ENCODE measurements at regions not wholly inside any gene's neighbourhood (a gene's known extent, or its start where the extent isn't known, plus 50 kb on each side); places are given as distances from the start of the nearest gene placed in this dataset.
"Not testable (repeated sequence)": the region's sequence is repeated elsewhere in the genome, so short reads cannot be mapped to it uniquely, and the experiment has no call there.

DNA sequence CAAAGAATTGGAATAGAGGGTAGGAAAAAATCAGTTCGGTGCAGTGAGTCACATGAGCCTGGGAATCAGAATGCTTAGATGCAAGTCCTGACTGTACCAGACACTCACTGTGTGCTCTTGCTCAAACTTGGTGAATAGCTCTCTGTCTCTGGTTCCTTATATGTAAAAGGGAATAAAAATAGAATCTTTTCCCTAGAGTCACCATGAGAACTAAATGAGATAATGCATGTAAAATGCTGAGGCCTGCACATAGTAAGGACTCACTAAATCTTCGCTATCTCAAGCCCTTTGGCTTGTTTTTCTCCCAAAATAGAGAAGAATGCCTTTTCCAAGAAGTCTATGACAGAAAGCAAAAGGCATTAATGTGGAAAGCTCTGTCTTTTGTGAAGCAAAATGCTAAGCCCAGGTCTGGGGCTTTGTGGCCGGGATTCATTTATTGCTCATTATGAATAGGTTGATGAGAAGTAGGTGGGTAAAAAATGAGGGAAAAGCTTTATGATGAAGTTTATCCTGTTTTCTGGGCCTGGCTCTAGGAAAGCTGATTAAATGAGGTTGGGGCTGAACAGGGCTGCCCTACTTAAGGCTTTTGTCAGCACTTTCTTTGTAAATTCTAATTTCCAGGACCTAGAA lies 483.3 kb downstream of the DMAC1 start:
- H3K4me3 ChIP-seq (ENCODE audit: low read depth, low read length), result no peak overlapping the region
- peak; percentile 96 for DNase-seq (ENCODE audit: low read depth)
- TF ChIP-seq, protein P1, sequence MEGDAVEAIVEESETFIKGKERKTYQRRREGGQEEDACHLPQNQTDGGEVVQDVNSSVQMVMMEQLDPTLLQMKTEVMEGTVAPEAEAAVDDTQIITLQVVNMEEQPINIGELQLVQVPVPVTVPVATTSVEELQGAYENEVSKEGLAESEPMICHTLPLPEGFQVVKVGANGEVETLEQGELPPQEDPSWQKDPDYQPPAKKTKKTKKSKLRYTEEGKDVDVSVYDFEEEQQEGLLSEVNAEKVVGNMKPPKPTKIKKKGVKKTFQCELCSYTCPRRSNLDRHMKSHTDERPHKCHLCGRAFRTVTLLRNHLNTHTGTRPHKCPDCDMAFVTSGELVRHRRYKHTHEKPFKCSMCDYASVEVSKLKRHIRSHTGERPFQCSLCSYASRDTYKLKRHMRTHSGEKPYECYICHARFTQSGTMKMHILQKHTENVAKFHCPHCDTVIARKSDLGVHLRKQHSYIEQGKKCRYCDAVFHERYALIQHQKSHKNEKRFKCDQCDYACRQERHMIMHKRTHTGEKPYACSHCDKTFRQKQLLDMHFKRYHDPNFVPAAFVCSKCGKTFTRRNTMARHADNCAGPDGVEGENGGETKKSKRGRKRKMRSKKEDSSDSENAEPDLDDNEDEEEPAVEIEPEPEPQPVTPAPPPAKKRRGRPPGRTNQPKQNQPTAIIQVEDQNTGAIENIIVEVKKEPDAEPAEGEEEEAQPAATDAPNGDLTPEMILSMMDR (IDR thresholded peaks at IDR 0.05; ENCODE audit: insufficient read depth, low read depth, low read length), result no peak

GRCh38 chr9:7315746-7316145 lies 483.8 kb downstream of the DMAC1 start:
- DNase-seq (ENCODE audit: low read depth), result peak; percentile 97
- TF ChIP-seq, protein P1 (IDR thresholded peaks at IDR 0.05; ENCODE audit: insufficient read depth, low read depth, low read length), result no peak
- peak overlapping the region; percentile 8 for H3K4me3 ChIP-seq (ENCODE audit: low read depth, low read length)

GRCh38 chr9:7315116-7315515 lies 484.5 kb downstream of the DMAC1 start:
- DNase-seq (ENCODE audit: low read depth), result peak; percentile 13
- TF ChIP-seq, protein P1 (IDR thresholded peaks at IDR 0.05; ENCODE audit: insufficient read depth, low read depth, low read length), result no peak
- no peak overlapping the region for H3K4me3 ChIP-seq (ENCODE audit: low read depth, low read length)

DNA sequence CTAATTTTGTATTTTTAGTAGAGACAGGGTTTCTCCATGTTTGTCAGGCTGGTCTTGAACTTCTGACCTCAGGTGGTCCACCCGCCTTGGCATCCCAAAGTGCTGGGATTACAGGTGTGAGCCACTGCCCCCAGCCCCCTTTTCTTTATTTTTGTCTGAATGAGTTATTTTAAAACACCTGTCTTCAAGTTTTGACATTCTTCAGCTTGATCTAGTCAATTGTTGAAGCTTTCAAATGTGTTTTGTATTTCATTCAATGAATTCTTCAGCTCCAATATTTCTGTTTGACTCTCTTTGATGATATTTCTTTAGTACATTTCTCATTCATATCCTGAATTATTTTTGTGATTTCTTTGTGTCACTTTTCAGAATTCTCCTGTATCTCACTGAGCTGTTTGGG lies 486.2 kb downstream of the DMAC1 start:
- TF ChIP-seq, protein P1 (IDR thresholded peaks at IDR 0.05; ENCODE audit: insufficient read depth, low read depth, low read length), result no peak
- no peak for DNase-seq (ENCODE audit: low read depth)
- no peak overlapping the region for H3K4me3 ChIP-seq (ENCODE audit: low read depth, low read length)

GRCh38 chr9:7309051-7309450 lies 490.5 kb downstream of the DMAC1 start:
- not testable (repeated sequence) for H3K4me3 ChIP-seq (ENCODE audit: low read depth, low read length); DNase-seq (ENCODE audit: low read depth)

GRCh38 chr9:7305677-7306076 lies 493.9 kb downstream of the DMAC1 start:
- TF ChIP-seq, protein P1 (IDR thresholded peaks at IDR 0.05; ENCODE audit: insufficient read depth, low read depth, low read length), result no peak
- no peak for DNase-seq (ENCODE audit: low read depth)

GRCh38 chr9:7304627-7304995 lies 495.0 kb downstream of the DMAC1 start:
- DNase-seq (ENCODE audit: low read depth), result no peak
- TF ChIP-seq, protein P1 (IDR thresholded peaks at IDR 0.05; ENCODE audit: insufficient read depth, low read depth, low read length), result no peak

More at GRCh38 chr9:7305677-7306076, 493.9 kb downstream of the DMAC1 start:
- no peak overlapping the region for H3K4me3 ChIP-seq (ENCODE audit: low read depth, low read length)

More at GRCh38 chr9:7304627-7304995, 495.0 kb downstream of the DMAC1 start:
- H3K4me3 ChIP-seq (ENCODE audit: low read depth, low read length), result no peak overlapping the region
